ENCODE measurements at regions not wholly inside any gene's neighbourhood (a gene's known extent, or its start where the extent isn't known, plus 50 kb on each side); places are given as distances from the start of the nearest gene placed in this dataset.

DNA sequence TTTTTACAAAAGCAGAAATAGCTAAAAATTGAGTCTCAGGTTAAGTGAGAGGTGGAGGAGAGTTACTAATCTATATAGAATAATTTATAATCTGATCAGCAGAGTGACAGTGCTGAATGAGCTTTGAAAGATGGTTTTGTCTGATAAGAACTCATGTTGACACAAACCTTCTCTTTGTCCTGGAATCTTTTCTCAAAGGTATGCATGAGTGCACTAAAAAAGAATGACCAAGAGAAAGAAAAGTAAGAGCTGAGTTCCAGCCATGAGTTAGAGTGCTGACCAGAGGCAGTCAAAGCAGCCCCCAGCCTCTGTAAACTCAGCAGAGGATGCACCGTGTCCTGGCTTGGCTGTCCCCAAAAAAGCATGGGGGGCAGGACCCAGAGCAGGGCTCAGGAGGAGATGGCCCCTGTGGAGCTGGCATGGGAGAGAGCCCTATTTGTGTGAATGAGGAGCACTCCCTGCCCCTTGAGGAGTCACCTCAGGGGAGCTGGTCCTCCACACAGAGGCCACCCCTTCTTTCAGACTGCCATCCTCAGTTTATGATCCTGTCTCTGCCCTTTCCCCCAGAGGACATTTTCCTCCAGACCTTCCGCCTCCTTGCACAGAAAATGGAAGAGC, 129.8 kb downstream of the SEC23A start:
- H3K4me1 ChIP-seq (ENCODE audit: insufficient read depth, low read length) = no peaks in the 10 kb centered on the region
- no peak for FAIRE-seq

GRCh38 chr14:38972511-38972910, 130.5 kb downstream of the SEC23A start:
- Mint-ChIP-seq H3K27me3 (ENCODE audit: low read depth, unreplicated experiment) (no peaks in the 10 kb centered on the region), H3K27ac (ENCODE audit: unreplicated experiment) (no peak overlapping the region), H3K4me1 (ENCODE audit: low read depth, unreplicated experiment) (no peaks in the 10 kb centered on the region), H3K9me3 (ENCODE audit: unreplicated experiment) (peaks cover 3% of the 10 kb centered on the region), H3K4me3 (ENCODE audit: unreplicated experiment) (no peak overlapping the region), H3K36me3 (ENCODE audit: low read depth, unreplicated experiment) (peaks cover 2% of the 10 kb centered on the region)
- Histone ChIP-seq H4K20me1 (ENCODE audit: insufficient read depth, low read length) (no peaks in the 10 kb centered on the region), H3K9me3 (ENCODE audit: insufficient read depth, low read depth, low read length) (no peaks in the 10 kb centered on the region), H3K27me3 (ENCODE audit: insufficient read depth, low read length) (no peaks in the 10 kb centered on the region), H2AFZ (ENCODE audit: low read depth, low read length) (no peak overlapping the region), H3K27ac (ENCODE audit: low read depth, low read length) (no peak overlapping the region), H3K9ac (ENCODE audit: low read length) (no peak overlapping the region), H3K79me2 (ENCODE audit: insufficient read depth, low read length) (no peaks in the 10 kb centered on the region), H3K4me3 (ENCODE audit: insufficient read depth, low read depth, low read length) (no peak overlapping the region), H3K4me1 (ENCODE audit: insufficient read depth, low read length) (no peaks in the 10 kb centered on the region), H3K4me2 (ENCODE audit: low read length) (no peak overlapping the region), H3K36me3 (ENCODE audit: insufficient read depth, low read length) (no peaks in the 10 kb centered on the region)
- DNase-seq (ENCODE audit: low read depth) (no peak), FAIRE-seq (no peak)
- TF ChIP-seq CTCF (IDR thresholded peaks at IDR 0.05; ENCODE audit: insufficient read depth, low read depth, low read length) (no peak), EZH2 (IDR thresholded peaks at IDR 0.05; ENCODE audit: insufficient read depth, low read length) (no peak)

More for the DNA sequence above, 129.8 kb downstream of the SEC23A start:
- no peak overlapping the region for H3K4me3 Mint-ChIP-seq (ENCODE audit: unreplicated experiment)
- H3K36me3 ChIP-seq (ENCODE audit: insufficient read depth, low read length) = no peaks in the 10 kb centered on the region
- H3K4me3 ChIP-seq (ENCODE audit: insufficient read depth, low read depth, low read length) = no peak overlapping the region
- no peak overlapping the region for H2AFZ ChIP-seq (ENCODE audit: low read depth, low read length)
- DNase-seq (ENCODE audit: low read depth) = no peak
- H3K9me3 Mint-ChIP-seq (ENCODE audit: unreplicated experiment) = peaks cover 9% of the 10 kb centered on the region
- H3K36me3 Mint-ChIP-seq (ENCODE audit: low read depth, unreplicated experiment) = peaks cover 2% of the 10 kb centered on the region
- H3K27ac Mint-ChIP-seq (ENCODE audit: unreplicated experiment) = no peak overlapping the region
- no peaks in the 10 kb centered on the region for H3K4me1 Mint-ChIP-seq (ENCODE audit: low read depth, unreplicated experiment)
- no peaks in the 10 kb centered on the region for H3K79me2 ChIP-seq (ENCODE audit: insufficient read depth, low read length)
- no peaks in the 10 kb centered on the region for H3K27me3 ChIP-seq (ENCODE audit: insufficient read depth, low read length)
- H3K27ac ChIP-seq (ENCODE audit: low read depth, low read length) = no peak overlapping the region
- H3K9ac ChIP-seq (ENCODE audit: low read length) = no peak overlapping the region
- no peaks in the 10 kb centered on the region for H3K27me3 Mint-ChIP-seq (ENCODE audit: low read depth, unreplicated experiment)
- H3K4me2 ChIP-seq (ENCODE audit: low read length) = no peak overlapping the region
- no peaks in the 10 kb centered on the region for H4K20me1 ChIP-seq (ENCODE audit: insufficient read depth, low read length)
- TF ChIP-seq EZH2 (IDR thresholded peaks at IDR 0.05; ENCODE audit: insufficient read depth, low read length) = no peak
- TF ChIP-seq CTCF (IDR thresholded peaks at IDR 0.05; ENCODE audit: insufficient read depth, low read depth, low read length) = no peak
- H3K9me3 ChIP-seq (ENCODE audit: insufficient read depth, low read depth, low read length) = no peaks in the 10 kb centered on the region

GRCh38 chr14:38971258-38971921, 131.6 kb downstream of the SEC23A start:
- Histone ChIP-seq H3K4me3 (ENCODE audit: insufficient read depth, low read depth, low read length) (no peak overlapping the region), H3K79me2 (ENCODE audit: insufficient read depth, low read length) (no peaks in the 10 kb centered on the region), H3K36me3 (ENCODE audit: insufficient read depth, low read length) (no peaks in the 10 kb centered on the region), H3K4me1 (ENCODE audit: insufficient read depth, low read length) (no peaks in the 10 kb centered on the region), H4K20me1 (ENCODE audit: insufficient read depth, low read length) (no peaks in the 10 kb centered on the region), H2AFZ (ENCODE audit: low read depth, low read length) (no peak overlapping the region), H3K27me3 (ENCODE audit: insufficient read depth, low read length) (no peaks in the 10 kb centered on the region), H3K4me2 (ENCODE audit: low read length) (no peak overlapping the region), H3K9ac (ENCODE audit: low read length) (no peak overlapping the region), H3K27ac (ENCODE audit: low read depth, low read length) (no peak overlapping the region), H3K9me3 (ENCODE audit: insufficient read depth, low read depth, low read length) (no peaks in the 10 kb centered on the region)
- no peak for FAIRE-seq
- H3K9me3 Mint-ChIP-seq (ENCODE audit: unreplicated experiment) = peaks cover 3% of the 10 kb centered on the region
- no peaks in the 10 kb centered on the region for H3K4me1 Mint-ChIP-seq (ENCODE audit: low read depth, unreplicated experiment)
- H3K27me3 Mint-ChIP-seq (ENCODE audit: low read depth, unreplicated experiment) = no peaks in the 10 kb centered on the region
- no peak for DNase-seq (ENCODE audit: low read depth)
- H3K4me3 Mint-ChIP-seq (ENCODE audit: unreplicated experiment) = no peak overlapping the region
- TF ChIP-seq EZH2 (IDR thresholded peaks at IDR 0.05; ENCODE audit: insufficient read depth, low read length) (no peak), CTCF (IDR thresholded peaks at IDR 0.05; ENCODE audit: insufficient read depth, low read depth, low read length) (no peak)
- no peak overlapping the region for H3K27ac Mint-ChIP-seq (ENCODE audit: unreplicated experiment)
- H3K36me3 Mint-ChIP-seq (ENCODE audit: low read depth, unreplicated experiment) = no peaks in the 10 kb centered on the region
